ENCODE measurements at regions not wholly inside any gene's neighbourhood (a gene's known extent, or its start where the extent isn't known, plus 50 kb on each side); places are given as distances from the start of the nearest gene placed in this dataset.

DNA sequence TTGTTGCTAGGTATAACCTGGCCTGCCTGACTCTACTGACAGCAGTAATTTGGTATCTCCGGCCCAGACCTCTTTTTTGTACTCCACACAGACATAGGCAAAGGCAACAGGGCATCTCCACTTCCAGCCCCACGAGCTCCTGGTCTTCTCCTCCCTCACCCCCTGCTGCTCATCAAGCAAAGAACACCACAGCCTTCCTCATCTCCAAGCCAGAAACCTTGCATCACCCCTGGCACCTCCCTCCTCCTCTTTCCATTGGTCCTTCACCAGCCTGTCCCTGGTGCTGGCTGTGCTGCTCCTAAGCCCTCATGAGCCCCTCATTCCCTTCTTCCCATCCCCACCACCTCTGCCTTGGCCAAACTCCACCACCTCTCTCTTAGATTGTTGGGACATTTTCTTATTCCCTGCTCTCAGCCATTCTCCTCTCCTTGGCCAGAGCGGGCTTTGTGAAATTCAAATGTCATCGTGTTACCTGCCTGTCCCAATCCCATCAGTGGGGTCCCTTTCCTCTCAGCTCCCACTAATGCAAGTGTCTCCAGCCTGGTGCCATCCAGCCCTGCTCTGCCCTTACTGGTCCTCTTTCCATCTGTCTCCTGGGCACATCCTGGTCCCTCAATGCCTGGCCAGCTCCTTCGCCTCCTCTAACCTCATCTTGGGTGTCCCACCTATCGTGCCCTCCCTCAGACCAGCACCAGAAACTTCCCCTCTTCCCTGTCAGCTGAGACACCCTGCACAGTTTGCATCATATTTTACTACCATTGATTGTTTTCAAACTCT, 77.4 kb downstream of the INHBB start:
- TF ChIP-seq, protein P1, sequence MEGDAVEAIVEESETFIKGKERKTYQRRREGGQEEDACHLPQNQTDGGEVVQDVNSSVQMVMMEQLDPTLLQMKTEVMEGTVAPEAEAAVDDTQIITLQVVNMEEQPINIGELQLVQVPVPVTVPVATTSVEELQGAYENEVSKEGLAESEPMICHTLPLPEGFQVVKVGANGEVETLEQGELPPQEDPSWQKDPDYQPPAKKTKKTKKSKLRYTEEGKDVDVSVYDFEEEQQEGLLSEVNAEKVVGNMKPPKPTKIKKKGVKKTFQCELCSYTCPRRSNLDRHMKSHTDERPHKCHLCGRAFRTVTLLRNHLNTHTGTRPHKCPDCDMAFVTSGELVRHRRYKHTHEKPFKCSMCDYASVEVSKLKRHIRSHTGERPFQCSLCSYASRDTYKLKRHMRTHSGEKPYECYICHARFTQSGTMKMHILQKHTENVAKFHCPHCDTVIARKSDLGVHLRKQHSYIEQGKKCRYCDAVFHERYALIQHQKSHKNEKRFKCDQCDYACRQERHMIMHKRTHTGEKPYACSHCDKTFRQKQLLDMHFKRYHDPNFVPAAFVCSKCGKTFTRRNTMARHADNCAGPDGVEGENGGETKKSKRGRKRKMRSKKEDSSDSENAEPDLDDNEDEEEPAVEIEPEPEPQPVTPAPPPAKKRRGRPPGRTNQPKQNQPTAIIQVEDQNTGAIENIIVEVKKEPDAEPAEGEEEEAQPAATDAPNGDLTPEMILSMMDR (IDR thresholded peaks at IDR 0.05; ENCODE audit: low read length), result no peak
- TF ChIP-seq EZH2 (IDR thresholded peaks at IDR 0.05; ENCODE audit: borderline replicate concordance, low read length), result no peak

Data from OCI-LY1 (cell line).